SU-DHL-6 (cell line): ENCODE measurements at regions not wholly inside any gene's neighbourhood (a gene's known extent, or its start where the extent isn't known, plus 50 kb on each side); places are given as distances from the start of the nearest gene placed in this dataset.

Experiments used
- H2AFZ ChIP-seq: fragments of 200-600 bp; sonication (generic); 2 replicates; pipeline ENCODE4 v1.6.1; 2014; ENCODE audit warnings: low read depth, mild to moderate bottlenecking, moderate library complexity, mixed read lengths, antibody characterized with exemption, low read length; ENCODE audit not compliant: severe bottlenecking
- H3F3A ChIP-seq: fragments of 200-600 bp; shearing (Covaris generic); 2 replicates; pipeline ENCODE4 v1.6.0; 2016; ENCODE audit warnings: antibody characterized with exemption, mild to moderate bottlenecking; ENCODE audit not compliant: insufficient read depth
- H3K27ac ChIP-seq: fragments of 200-600 bp; sonication (generic); 2 replicates; pipeline ENCODE4 v1.5.1; 2016; ENCODE audit warnings: low read depth, mild to moderate bottlenecking, low read length, moderate library complexity, mixed read lengths
- H3K27me3 ChIP-seq: fragments of 200-600 bp; sonication (generic), shearing (Covaris generic); 2 replicates; pipeline ENCODE4 v1.6.0; 2014; ENCODE audit warnings: mild to moderate bottlenecking, low read length
- H3K36me3 ChIP-seq: fragments of 200-600 bp; sonication (generic); 2 replicates; pipeline ENCODE4 v1.6.1; 2014; ENCODE audit warnings: mild to moderate bottlenecking, low read length, mixed read lengths
- H3K4me2 ChIP-seq: fragments of 300-600, 200-600 bp; shearing (Covaris generic), sonication (generic); 2 replicates; pipeline ENCODE4 v1.6.0; 2014; ENCODE audit warnings: low read length, low read depth, mild to moderate bottlenecking; ENCODE audit not compliant: poor library complexity, severe bottlenecking
- H3K4me3 ChIP-seq: fragments of 200-600 bp; sonication (generic); 2 replicates; pipeline ENCODE4 v1.5.1; 2014; ENCODE audit warnings: antibody characterized with exemption, low read length, mild to moderate bottlenecking, mixed read lengths; ENCODE audit not compliant: insufficient read depth, poor library complexity, severe bottlenecking
- H3K79me2 ChIP-seq: fragments of 200-600 bp; sonication (generic); 2 replicates; pipeline ENCODE4 v1.6.1; 2014; ENCODE audit warnings: mild to moderate bottlenecking, low read length, moderate library complexity; ENCODE audit not compliant: insufficient read depth
- H3K9ac ChIP-seq: fragments of 200-600 bp; sonication (generic); 2 replicates; pipeline ENCODE4 v1.7.0; 2014; ENCODE audit warnings: mild to moderate bottlenecking, low read length
- H3K9me2 ChIP-seq: fragments of 200-600 bp; sonication (generic); replicated peaks from 2 replicates; pipeline ENCODE4 v1.6.1; 2014; ENCODE audit warnings: low read length; ENCODE audit not compliant: insufficient read depth
- H3K9me3 ChIP-seq: fragments of 200-600 bp; sonication (generic); 2 replicates; pipeline ENCODE4 v1.6.1; 2014; ENCODE audit warnings: low read length, mixed read lengths; ENCODE audit not compliant: insufficient read depth
- H4K20me1 ChIP-seq: fragments of 200-600 bp; sonication (generic); 2 replicates; pipeline ENCODE4 v1.6.1; 2014; ENCODE audit warnings: low read depth, mild to moderate bottlenecking, antibody characterized with exemption, low read length, moderate library complexity, mixed read lengths
- EZH2phosphoT487 ChIP-seq: fragments of 200-600 bp; sonication (generic), shearing (Covaris generic); conservative IDR thresholded peaks from 2 replicates; pipeline ENCODE4 v1.6.1; 2018; ENCODE audit warnings: mild to moderate bottlenecking, antibody characterized with exemption, low read length, moderate library complexity, mixed read lengths
- TF ChIP-seq, protein P1 (sequence below): fragments of 200-600 bp; sonication (generic); IDR thresholded peaks from one replicate; pipeline ENCODE4 v1.5.1; 2017; ENCODE audit warnings: antibody characterized with exemption, mild to moderate bottlenecking, low read length, moderate library complexity; ENCODE audit not compliant: insufficient read depth, poor library complexity, severe bottlenecking

GRCh38 chr16:66131156-66131807 lies 235.2 kb upstream of the CDH5 start:
- no peak overlapping the region for H3K27ac ChIP-seq
- no peaks in the 10 kb centered on the region for H3K79me2 ChIP-seq
- no peak overlapping the region for H3K9ac ChIP-seq
- no peaks in the 10 kb centered on the region for H3K9me3 ChIP-seq
- H3K4me3 ChIP-seq = no peak overlapping the region
- H3K9me2 ChIP-seq = no peaks in the 10 kb centered on the region
- H2AFZ ChIP-seq = no peak overlapping the region
- no peak overlapping the region for H3K4me2 ChIP-seq
- H3K27me3 ChIP-seq = 0 out of 2 replicates have a peak, but pooled peaks cover 2% of the 10 kb centered on the region
- H3F3A ChIP-seq = no peaks in the 10 kb centered on the region
- H4K20me1 ChIP-seq = no peaks in the 10 kb centered on the region
- no peak for TF ChIP-seq EZH2phosphoT487
- TF ChIP-seq, protein P1, sequence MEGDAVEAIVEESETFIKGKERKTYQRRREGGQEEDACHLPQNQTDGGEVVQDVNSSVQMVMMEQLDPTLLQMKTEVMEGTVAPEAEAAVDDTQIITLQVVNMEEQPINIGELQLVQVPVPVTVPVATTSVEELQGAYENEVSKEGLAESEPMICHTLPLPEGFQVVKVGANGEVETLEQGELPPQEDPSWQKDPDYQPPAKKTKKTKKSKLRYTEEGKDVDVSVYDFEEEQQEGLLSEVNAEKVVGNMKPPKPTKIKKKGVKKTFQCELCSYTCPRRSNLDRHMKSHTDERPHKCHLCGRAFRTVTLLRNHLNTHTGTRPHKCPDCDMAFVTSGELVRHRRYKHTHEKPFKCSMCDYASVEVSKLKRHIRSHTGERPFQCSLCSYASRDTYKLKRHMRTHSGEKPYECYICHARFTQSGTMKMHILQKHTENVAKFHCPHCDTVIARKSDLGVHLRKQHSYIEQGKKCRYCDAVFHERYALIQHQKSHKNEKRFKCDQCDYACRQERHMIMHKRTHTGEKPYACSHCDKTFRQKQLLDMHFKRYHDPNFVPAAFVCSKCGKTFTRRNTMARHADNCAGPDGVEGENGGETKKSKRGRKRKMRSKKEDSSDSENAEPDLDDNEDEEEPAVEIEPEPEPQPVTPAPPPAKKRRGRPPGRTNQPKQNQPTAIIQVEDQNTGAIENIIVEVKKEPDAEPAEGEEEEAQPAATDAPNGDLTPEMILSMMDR = no peak
- H3K36me3 ChIP-seq = no peaks in the 10 kb centered on the region

DNA sequence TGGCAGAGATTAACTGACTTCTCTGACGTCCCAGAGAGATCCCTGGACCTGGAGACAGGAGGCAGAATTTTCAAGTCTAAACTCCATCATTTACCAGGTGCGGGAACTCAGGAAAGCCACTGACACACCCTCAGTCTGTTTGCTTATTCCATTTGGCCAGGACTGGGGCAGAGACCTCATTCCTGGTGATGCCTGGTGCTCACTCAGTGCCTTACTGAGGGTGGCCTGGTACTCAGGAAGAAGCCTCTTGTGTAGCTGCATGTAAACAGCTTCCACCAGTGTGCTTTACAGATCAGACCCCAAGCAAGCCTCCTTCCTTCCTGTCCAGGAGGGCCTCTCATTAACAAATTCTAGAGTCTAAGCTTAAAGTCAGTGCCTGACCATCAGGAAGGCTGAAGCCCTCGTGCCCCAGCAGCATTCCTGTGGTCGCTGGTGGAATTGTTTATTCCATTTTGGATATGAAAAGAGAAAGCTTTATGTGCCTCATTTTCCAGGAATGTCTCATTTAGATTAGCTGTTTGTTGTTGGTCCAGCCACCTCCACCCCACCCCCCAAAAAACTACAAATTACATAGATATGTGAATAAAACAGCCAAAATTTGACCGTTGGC lies 236.1 kb upstream of the CDH5 start:
- no peaks in the 10 kb centered on the region for H3K79me2 ChIP-seq
- TF ChIP-seq, protein P1 = no peak
- no peak for TF ChIP-seq EZH2phosphoT487
- H3K9ac ChIP-seq = no peak overlapping the region
- 0 out of 2 replicates have a peak, but pooled peaks cover 2% of the 10 kb centered on the region for H3K27me3 ChIP-seq
- no peaks in the 10 kb centered on the region for H3K9me2 ChIP-seq
- no peaks in the 10 kb centered on the region for H3F3A ChIP-seq
- no peak overlapping the region for H2AFZ ChIP-seq
- no peaks in the 10 kb centered on the region for H3K36me3 ChIP-seq
- H3K27ac ChIP-seq = no peak overlapping the region
- H3K4me3 ChIP-seq = no peak overlapping the region
- no peaks in the 10 kb centered on the region for H3K9me3 ChIP-seq
- H3K4me2 ChIP-seq = no peak overlapping the region
- H4K20me1 ChIP-seq = no peaks in the 10 kb centered on the region

DNA sequence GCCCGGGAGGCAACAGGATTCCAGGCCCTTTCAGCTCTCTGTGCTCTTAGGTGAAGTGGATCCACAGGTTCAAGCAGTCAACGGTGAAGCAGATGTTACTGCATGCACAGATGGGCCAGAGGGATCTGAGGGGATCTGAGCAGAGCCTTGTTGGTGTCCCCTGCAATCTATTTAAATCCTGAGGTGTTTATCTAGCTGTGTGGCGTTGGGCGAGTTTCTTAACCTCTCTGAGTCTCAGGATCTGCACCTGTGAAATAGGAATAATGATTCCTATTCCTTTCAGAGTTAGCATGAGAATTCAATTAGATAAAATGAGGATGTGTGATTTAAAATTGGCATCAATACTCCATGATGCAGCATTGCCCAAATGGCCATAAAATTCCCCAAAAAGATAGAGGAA lies 237.3 kb upstream of the CDH5 start:
- no peak overlapping the region for H2AFZ ChIP-seq

More for the DNA sequence above, 237.3 kb upstream of the CDH5 start:
- Histone ChIP-seq H3K4me3 (no peak overlapping the region), H3K9me3 (no peaks in the 10 kb centered on the region), H3F3A (no peaks in the 10 kb centered on the region), H3K9ac (no peak overlapping the region), H3K4me2 (no peak overlapping the region), H3K27me3 (0 out of 2 replicates have a peak, but pooled peaks cover 2% of the 10 kb centered on the region), H4K20me1 (no peaks in the 10 kb centered on the region), H3K27ac (no peak overlapping the region), H3K79me2 (no peaks in the 10 kb centered on the region), H3K9me2 (no peaks in the 10 kb centered on the region), H3K36me3 (no peaks in the 10 kb centered on the region)
- TF ChIP-seq, protein P1 = no peak
- TF ChIP-seq EZH2phosphoT487 = no peak
